ENCODE measurements at regions not wholly inside any gene's neighbourhood (a gene's known extent, or its start where the extent isn't known, plus 50 kb on each side); places are given as distances from the start of the nearest gene placed in this dataset.

GRCh38 chr1:25045480-25046193, 115.6 kb upstream of the RUNX3 start:
- Histone ChIP-seq H3K4me1 (no peaks in the 10 kb centered on the region), H3K4me3 (ENCODE audit: low read depth, low read length) (no peak overlapping the region), H3K27me3 (no peaks in the 10 kb centered on the region), H3K9me3 (no peaks in the 10 kb centered on the region), H3K36me3 (no peaks in the 10 kb centered on the region)
- TF ChIP-seq, protein P1, sequence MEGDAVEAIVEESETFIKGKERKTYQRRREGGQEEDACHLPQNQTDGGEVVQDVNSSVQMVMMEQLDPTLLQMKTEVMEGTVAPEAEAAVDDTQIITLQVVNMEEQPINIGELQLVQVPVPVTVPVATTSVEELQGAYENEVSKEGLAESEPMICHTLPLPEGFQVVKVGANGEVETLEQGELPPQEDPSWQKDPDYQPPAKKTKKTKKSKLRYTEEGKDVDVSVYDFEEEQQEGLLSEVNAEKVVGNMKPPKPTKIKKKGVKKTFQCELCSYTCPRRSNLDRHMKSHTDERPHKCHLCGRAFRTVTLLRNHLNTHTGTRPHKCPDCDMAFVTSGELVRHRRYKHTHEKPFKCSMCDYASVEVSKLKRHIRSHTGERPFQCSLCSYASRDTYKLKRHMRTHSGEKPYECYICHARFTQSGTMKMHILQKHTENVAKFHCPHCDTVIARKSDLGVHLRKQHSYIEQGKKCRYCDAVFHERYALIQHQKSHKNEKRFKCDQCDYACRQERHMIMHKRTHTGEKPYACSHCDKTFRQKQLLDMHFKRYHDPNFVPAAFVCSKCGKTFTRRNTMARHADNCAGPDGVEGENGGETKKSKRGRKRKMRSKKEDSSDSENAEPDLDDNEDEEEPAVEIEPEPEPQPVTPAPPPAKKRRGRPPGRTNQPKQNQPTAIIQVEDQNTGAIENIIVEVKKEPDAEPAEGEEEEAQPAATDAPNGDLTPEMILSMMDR (IDR thresholded peaks at IDR 0.05; ENCODE audit: low read depth, low read length) = no peak
- no peak for DNase-seq

- Histone ChIP-seq H3K9me3 (no peaks in the 10 kb centered on the region), H3K4me3 (ENCODE audit: low read depth, low read length) (no peak overlapping the region), H3K27me3 (no peaks in the 10 kb centered on the region), H3K4me1 (no peaks in the 10 kb centered on the region), H3K36me3 (no peaks in the 10 kb centered on the region)
- TF ChIP-seq, protein P1 (IDR thresholded peaks at IDR 0.05; ENCODE audit: low read depth, low read length) = no peak
- DNase-seq = no peak
Measured at GRCh38 chr1:25043228-25043580, 113.1 kb upstream of the RUNX3 start.

GRCh38 chr1:25042331-25043227, 112.5 kb upstream of the RUNX3 start:
- Histone ChIP-seq H3K27me3 (no peaks in the 10 kb centered on the region), H3K36me3 (no peaks in the 10 kb centered on the region), H3K4me1 (no peaks in the 10 kb centered on the region), H3K4me3 (ENCODE audit: low read depth, low read length) (no peak overlapping the region), H3K9me3 (no peaks in the 10 kb centered on the region)
- TF ChIP-seq, protein P1 (IDR thresholded peaks at IDR 0.05; ENCODE audit: low read depth, low read length) = no peak
- no peak for DNase-seq

DNA sequence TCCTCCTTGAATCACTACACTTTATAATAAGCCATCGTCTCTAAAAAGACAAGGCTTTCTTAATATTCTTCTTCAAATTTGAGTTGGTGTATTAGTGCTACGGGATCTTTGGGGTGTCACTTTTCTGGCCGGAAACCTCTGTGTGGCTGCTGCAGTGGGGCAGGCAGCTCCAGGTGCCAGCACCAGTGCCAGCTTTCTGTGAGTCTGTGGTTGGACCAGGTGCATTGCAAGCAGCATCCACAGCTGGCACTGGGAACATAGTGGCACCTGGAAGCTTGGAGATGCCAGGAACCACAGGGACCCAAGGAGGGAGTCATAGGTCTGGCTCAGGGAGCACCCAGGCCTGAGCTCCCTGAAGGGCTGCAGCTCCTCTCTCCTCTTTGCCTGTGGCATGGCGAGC, 111.8 kb upstream of the RUNX3 start:
- no peaks in the 10 kb centered on the region for H3K27me3 ChIP-seq
- TF ChIP-seq, protein P1 (IDR thresholded peaks at IDR 0.05; ENCODE audit: low read depth, low read length) = no peak
- H3K9me3 ChIP-seq = no peaks in the 10 kb centered on the region
- no peak for DNase-seq
- H3K4me1 ChIP-seq = no peaks in the 10 kb centered on the region
- H3K36me3 ChIP-seq = no peaks in the 10 kb centered on the region
- H3K4me3 ChIP-seq (ENCODE audit: low read depth, low read length) = no peak overlapping the region

DNA sequence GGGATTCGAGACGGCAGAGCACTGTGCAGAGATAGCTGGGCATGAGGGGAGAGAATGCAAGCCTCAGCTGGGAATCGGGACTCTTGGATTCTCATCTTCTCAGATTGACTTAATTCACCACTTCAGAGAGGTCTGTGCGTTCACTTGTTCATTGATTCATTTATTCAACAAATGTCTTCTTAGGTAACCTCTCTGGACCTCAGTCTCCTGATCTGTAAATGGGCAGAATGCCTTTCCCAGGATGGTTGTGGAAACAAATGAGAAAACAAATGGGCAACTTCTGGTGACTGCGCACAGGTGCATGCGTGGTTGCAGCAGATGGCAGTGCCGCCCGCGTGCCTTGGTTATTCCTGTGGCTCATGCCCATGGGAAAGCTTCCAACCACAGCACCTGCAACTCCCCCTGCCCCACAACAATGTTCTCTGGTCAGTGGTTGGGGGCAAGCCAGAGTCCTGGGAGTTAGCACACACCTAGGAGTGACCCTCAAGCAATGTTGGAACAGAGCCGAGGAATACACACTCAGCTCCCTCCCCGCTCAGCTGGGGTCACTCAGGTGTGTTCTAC, 110.1 kb upstream of the RUNX3 start:
- H3K9me3 ChIP-seq = no peaks in the 10 kb centered on the region
- no peaks in the 10 kb centered on the region for H3K36me3 ChIP-seq
- H3K4me3 ChIP-seq (ENCODE audit: low read depth, low read length) = no peak overlapping the region
- TF ChIP-seq, protein P1 (IDR thresholded peaks at IDR 0.05; ENCODE audit: low read depth, low read length) = no peak
- no peaks in the 10 kb centered on the region for H3K27me3 ChIP-seq
- no peaks in the 10 kb centered on the region for H3K4me1 ChIP-seq
- no peak for DNase-seq

Data from BE2C (cell line).